Mesenchymal stem cell (in vitro differentiated cells and primary cell): ENCODE measurements at regions not wholly inside any gene's neighbourhood (a gene's known extent, or its start where the extent isn't known, plus 50 kb on each side); places are given as distances from the start of the nearest gene placed in this dataset.

Source experiments
- DNase-seq: peaks from one replicate; pipeline ENCODE4 v3.0.0-alpha.2; 2013
- H2AFZ ChIP-seq: one replicate; pipeline ENCODE4 v1.6.1; 2013; ENCODE audit warnings: low read depth, mild to moderate bottlenecking, control low read depth, inconsistent platforms, low read length, moderate library complexity
- H2AK5ac ChIP-seq: 2 replicates; pipeline ENCODE4 v1.6.1; 2013; ENCODE audit warnings: low read length, moderate library complexity, mild to moderate bottlenecking, inconsistent platforms; ENCODE audit not compliant: severe bottlenecking
- H2BK120ac ChIP-seq: one replicate; pipeline ENCODE4 v1.6.1; 2013; ENCODE audit warnings: low read depth, mild to moderate bottlenecking, inconsistent platforms, low read length, moderate library complexity
- H2BK12ac ChIP-seq, 2 experiments: one replicate each; pipeline ENCODE4 v1.6.1; 2013; ENCODE audit warnings: inconsistent platforms in 2 of 2, low read length in 2 of 2, mild to moderate bottlenecking in 2 of 2, moderate library complexity in 2 of 2, control low read depth in 1 of 2
- H2BK15ac ChIP-seq: one replicate; pipeline ENCODE4 v1.6.1; 2013; ENCODE audit warnings: mild to moderate bottlenecking, low read depth, inconsistent platforms; ENCODE audit not compliant: poor library complexity, severe bottlenecking
- H2BK5ac ChIP-seq: 2 replicates; pipeline ENCODE4 v1.6.1; 2013; ENCODE audit warnings: low read depth, mild to moderate bottlenecking, low read length, control low read depth, inconsistent platforms; ENCODE audit not compliant: poor library complexity, severe bottlenecking
- H3K14ac ChIP-seq, 2 experiments: one replicate each; pipeline ENCODE4 v1.6.1; 2013; ENCODE audit warnings: inconsistent platforms in 2 of 2, low read length in 2 of 2, control low read depth in 1 of 2, mild to moderate bottlenecking in 1 of 2, moderate library complexity in 1 of 2
- H3K18ac ChIP-seq, 2 experiments: one replicate each; pipeline ENCODE4 v1.6.1; 2013; ENCODE audit warnings: inconsistent platforms in 2 of 2, low read length in 2 of 2, control low read depth in 1 of 2, low read depth in 1 of 2, mild to moderate bottlenecking in 1 of 2
- H3K23ac ChIP-seq, 2 experiments: one replicate each; pipeline ENCODE4 v1.6.1; 2013; ENCODE audit warnings: inconsistent platforms in 2 of 2, low read length in 2 of 2, mild to moderate bottlenecking in 2 of 2, moderate library complexity in 2 of 2, control low read depth in 1 of 2
- H3K27ac ChIP-seq: 2 replicates; pipeline ENCODE4 v1.5.1; 2013; ENCODE audit warnings: mild to moderate bottlenecking, moderate library complexity, low read length, control low read depth, inconsistent platforms; ENCODE audit not compliant: poor library complexity, severe bottlenecking
- H3K27me3 ChIP-seq, 2 experiments: 2 replicates each; pipeline versions ENCODE4 v1.6.1 to v1.7.0; 2013; ENCODE audit warnings: low read length in 2 of 2, mild to moderate bottlenecking in 2 of 2, moderate library complexity in 2 of 2, control low read depth in 1 of 2, inconsistent platforms in 1 of 2; ENCODE audit not compliant: control insufficient read depth in 1 of 2, insufficient read depth in 1 of 2
- H3K36me3 ChIP-seq, 2 experiments: 2 replicates each; pipeline versions ENCODE4 v1.6.1 to v1.7.0; 2013; ENCODE audit warnings: low read length in 2 of 2, control low read depth in 1 of 2, inconsistent platforms in 1 of 2, low read depth in 1 of 2, mild to moderate bottlenecking in 1 of 2; ENCODE audit not compliant: insufficient read depth in 2 of 2, control insufficient read depth in 1 of 2
- H3K4ac ChIP-seq, 2 experiments: one replicate each; pipeline ENCODE4 v1.6.1; 2013; ENCODE audit warnings: inconsistent platforms in 2 of 2, low read length in 2 of 2, mild to moderate bottlenecking in 2 of 2, moderate library complexity in 2 of 2, control low read depth in 1 of 2, low read depth in 1 of 2
- H3K4me1 ChIP-seq: 2 replicates; pipeline ENCODE4 v1.6.1; 2013; ENCODE audit warnings: low read depth, low read length, control low read depth; ENCODE audit not compliant: control insufficient read depth, insufficient read depth
- H3K4me2 ChIP-seq: 2 replicates; pipeline ENCODE4 v1.6.1; 2013; ENCODE audit warnings: low read length, mild to moderate bottlenecking, inconsistent platforms; ENCODE audit not compliant: poor library complexity, severe bottlenecking
- H3K4me3 ChIP-seq, 2 experiments: 2 replicates each; pipeline versions ENCODE4 v1.5.1 to v1.7.0; 2013; ENCODE audit warnings: low read length in 2 of 2, mild to moderate bottlenecking in 2 of 2, control low read depth in 1 of 2, low read depth in 1 of 2; ENCODE audit not compliant: insufficient read depth in 1 of 2
- H3K79me1 ChIP-seq: replicated peaks from 2 replicates; pipeline ENCODE4 v1.6.1; 2013; ENCODE audit warnings: mild to moderate bottlenecking, control low read depth, low read length, inconsistent platforms; ENCODE audit not compliant: poor library complexity, severe bottlenecking
- H3K9ac ChIP-seq: 2 replicates; pipeline ENCODE4 v1.7.0; 2013; ENCODE audit warnings: mild to moderate bottlenecking, low read length, moderate library complexity
- H3K9me3 ChIP-seq: 2 replicates; pipeline ENCODE4 v1.7.0; 2013; ENCODE audit warnings: mild to moderate bottlenecking, low read length; ENCODE audit not compliant: control insufficient read depth
- H4K8ac ChIP-seq: one replicate; pipeline ENCODE4 v1.6.1; 2013; ENCODE audit warnings: inconsistent platforms, mild to moderate bottlenecking, low read length, moderate library complexity
- H4K91ac ChIP-seq: one replicate; pipeline ENCODE4 v1.6.1; 2013; ENCODE audit warnings: mild to moderate bottlenecking, low read length, inconsistent platforms
- WGBS: methylation state at CpG from one replicate; pipeline ENCODE4 v1.1.7; 2013; ENCODE audit warnings: mixed read lengths; 5-methylcytosine and 5-hydroxymethylcytosine counted together

DNA sequence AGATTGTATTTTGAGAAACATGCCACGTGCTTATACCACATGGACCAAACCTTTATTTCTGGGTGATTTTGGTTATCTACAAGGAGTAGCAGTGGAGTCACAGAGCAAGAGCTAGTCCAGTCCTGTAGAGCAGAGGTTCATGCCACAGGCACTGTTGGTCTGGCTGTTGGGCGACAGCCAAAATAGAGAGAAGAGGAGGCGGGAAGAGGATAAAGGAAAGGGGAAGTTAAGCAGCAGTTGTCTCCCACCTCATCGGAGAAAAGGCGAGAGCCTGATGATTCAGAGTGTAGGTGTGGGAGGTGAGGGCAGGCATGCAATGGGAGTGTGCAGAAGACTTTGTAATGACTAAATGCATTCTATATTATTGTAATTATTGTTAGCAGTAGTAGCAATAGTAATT is 237.5 kb upstream of the ROPN1 start:
- WGBS: 93% methylated on average over 5 of the region's 5 CpGs
- H2AFZ ChIP-seq: no peak overlapping the region

DNA sequence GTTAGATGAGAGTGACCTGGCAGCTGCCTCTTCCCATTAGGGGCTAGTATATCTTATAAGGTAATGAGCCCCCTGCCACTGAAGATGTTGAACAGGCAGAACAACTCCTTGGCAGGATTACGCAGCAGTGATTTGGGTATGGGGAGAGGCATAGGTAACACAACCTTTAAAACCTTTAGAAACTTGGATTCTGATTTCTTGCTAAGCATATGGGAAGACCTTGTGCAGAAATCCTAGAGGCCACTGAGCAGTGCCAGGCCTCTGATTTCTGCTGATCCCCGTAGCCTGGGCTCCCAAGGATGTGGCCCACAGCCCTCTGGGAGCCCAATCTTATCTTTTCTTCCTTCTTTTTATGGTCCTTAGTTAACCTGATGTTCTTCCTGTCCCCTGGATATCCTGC is 237.9 kb upstream of the ROPN1 start:
- 69% methylated on average over 2 of the region's 2 CpGs for WGBS
- no peak for DNase-seq
- H2BK15ac ChIP-seq: no peak overlapping the region

More for the DNA sequence above, 237.5 kb upstream of the ROPN1 start:
- no peak for DNase-seq
- no peak overlapping the region for H3K4me2 ChIP-seq
- no peak overlapping the region for H3K23ac ChIP-seq
- peaks cover 9 to 18% of the 10 kb centered on the region in 2 experiments for H3K27me3 ChIP-seq
- no peaks in the 10 kb centered on the region for H3K36me3 ChIP-seq
- H2BK15ac ChIP-seq: no peak overlapping the region
- H3K27ac ChIP-seq: no peak overlapping the region
- H3K4me1 ChIP-seq: peaks cover 2% of the 10 kb centered on the region
- H2BK12ac ChIP-seq: no peak overlapping the region
- H3K9ac ChIP-seq: no peak overlapping the region
- peaks cover 8% of the 10 kb centered on the region for H3K79me1 ChIP-seq
- no peak overlapping the region for H2BK5ac ChIP-seq
- H2AK5ac ChIP-seq: no peak overlapping the region
- H3K4ac ChIP-seq: no peak overlapping the region
- H3K18ac ChIP-seq: no peak overlapping the region
- no peak overlapping the region for H4K8ac ChIP-seq
- no peak overlapping the region for H4K91ac ChIP-seq
- H3K4me3 ChIP-seq: no peak overlapping the region
- no peak overlapping the region for H2BK120ac ChIP-seq
- no peak overlapping the region for H3K14ac ChIP-seq
- peaks cover 8% of the 10 kb centered on the region for H3K9me3 ChIP-seq

GRCh38 chr3:124230432-124230831 is 238.5 kb upstream of the ROPN1 start:
- Histone ChIP-seq H2BK120ac (no peak overlapping the region), H3K27me3 (peaks cover 9 to 18% of the 10 kb centered on the region in 2 experiments), H3K18ac (no peak overlapping the region), H4K91ac (no peak overlapping the region), H2AFZ (no peak overlapping the region), H3K4ac (no peak overlapping the region), H3K14ac (no peak overlapping the region), H2BK15ac (no peak overlapping the region), H3K23ac (no peak overlapping the region), H2BK5ac (no peak overlapping the region), H2AK5ac (no peak overlapping the region), H2BK12ac (no peak overlapping the region), H3K9me3 (peaks cover 8% of the 10 kb centered on the region), H4K8ac (no peak overlapping the region), H3K4me2 (no peak overlapping the region), H3K27ac (no peak overlapping the region), H3K79me1 (peaks cover 8% of the 10 kb centered on the region), H3K9ac (no peak overlapping the region), H3K4me1 (peaks cover 2% of the 10 kb centered on the region), H3K4me3 (no peak overlapping the region), H3K36me3 (peaks cover 2 to 3% of the 10 kb centered on the region in 2 experiments)
- 73% methylated on average over 6 of the region's 6 CpGs for WGBS
- no peak for DNase-seq

More for the DNA sequence above, 237.9 kb upstream of the ROPN1 start:
- no peak overlapping the region for H3K9ac ChIP-seq
- no peak overlapping the region for H4K91ac ChIP-seq
- H3K79me1 ChIP-seq: peaks cover 8% of the 10 kb centered on the region
- no peak overlapping the region for H2BK5ac ChIP-seq
- H3K4me2 ChIP-seq: no peak overlapping the region
- no peak overlapping the region for H2AFZ ChIP-seq
- no peak overlapping the region for H3K27ac ChIP-seq
- H3K9me3 ChIP-seq: peaks cover 8% of the 10 kb centered on the region
- H3K27me3 ChIP-seq: peaks cover 9 to 18% of the 10 kb centered on the region in 2 experiments
- H3K4me1 ChIP-seq: peaks cover 2% of the 10 kb centered on the region
- no peak overlapping the region for H3K23ac ChIP-seq
- no peak overlapping the region for H2AK5ac ChIP-seq
- H3K4me3 ChIP-seq: no peak overlapping the region
- H2BK12ac ChIP-seq: no peak overlapping the region
- no peak overlapping the region for H2BK120ac ChIP-seq
- H4K8ac ChIP-seq: no peak overlapping the region
- no peak overlapping the region for H3K14ac ChIP-seq
- H3K4ac ChIP-seq: no peak overlapping the region
- H3K18ac ChIP-seq: no peak overlapping the region
- H3K36me3 ChIP-seq: peaks cover 0 to 2% of the 10 kb centered on the region in 2 experiments

GRCh38 chr3:124230998-124231397 is 239.1 kb upstream of the ROPN1 start:
- no peak overlapping the region for H2BK15ac ChIP-seq
- no peak overlapping the region for H3K9ac ChIP-seq
- H2BK120ac ChIP-seq: no peak overlapping the region
- no peak overlapping the region for H3K27ac ChIP-seq
- DNase-seq: no peak
- H2AFZ ChIP-seq: no peak overlapping the region
- no peak overlapping the region for H3K4ac ChIP-seq
- H2BK12ac ChIP-seq: no peak overlapping the region
- H3K79me1 ChIP-seq: peaks cover 8% of the 10 kb centered on the region
- peaks cover 2% of the 10 kb centered on the region for H3K4me1 ChIP-seq
- peaks cover 2 to 3% of the 10 kb centered on the region in 2 experiments for H3K36me3 ChIP-seq
- H3K4me2 ChIP-seq: no peak overlapping the region
- H2AK5ac ChIP-seq: no peak overlapping the region
- no peak overlapping the region for H3K23ac ChIP-seq
- 81% methylated on average over 7 of the region's 7 CpGs for WGBS
- no peak overlapping the region for H3K14ac ChIP-seq
- no peak overlapping the region for H4K8ac ChIP-seq
- no peak overlapping the region for H3K4me3 ChIP-seq
- peaks cover 8% of the 10 kb centered on the region for H3K9me3 ChIP-seq
- no peak overlapping the region for H2BK5ac ChIP-seq
- H4K91ac ChIP-seq: no peak overlapping the region
- H3K18ac ChIP-seq: no peak overlapping the region
- peaks cover 9 to 18% of the 10 kb centered on the region in 2 experiments for H3K27me3 ChIP-seq
